Effector memory CD8-positive, alpha-beta T cell (primary cell): ENCODE measurements at regions not wholly inside any gene's neighbourhood (a gene's known extent, or its start where the extent isn't known, plus 50 kb on each side); places are given as distances from the start of the nearest gene placed in this dataset.
"Not testable (repeated sequence)": the region's sequence is repeated elsewhere in the genome, so short reads cannot be mapped to it uniquely, and the experiment has no call there.

Experiments used
- ATAC-seq: fragments of 150-1000 bp; cut with Tn5 transposase; replicated peaks from 2 replicates; pipeline ENCODE4 v1.10.0; 2021; ENCODE audit warnings: mild to moderate bottlenecking, moderate library complexity
- DNase-seq, 3 experiments: peaks; one replicate each; pipeline ENCODE4 v3.0.0; 2021
- H3K27ac Mint-ChIP-seq, 2 donors: one replicate each; pipeline ENCODE4 v1.8.0; 2022; ENCODE audit warnings: mild to moderate bottlenecking in 2 of 2, mixed read lengths in 2 of 2, moderate library complexity in 2 of 2
- H3K27me3 Mint-ChIP-seq, 2 donors: one replicate each; pipeline ENCODE4 v1.8.0; 2022; ENCODE audit warnings: mixed read lengths in 2 of 2
- H3K36me3 Mint-ChIP-seq: one replicate; pipeline ENCODE4 v1.8.0; 2022; ENCODE audit warnings: mild to moderate bottlenecking, moderate library complexity, mixed read lengths; ENCODE audit not compliant: insufficient read depth
- H3K4me1 Mint-ChIP-seq, 2 donors: one replicate each; pipeline ENCODE4 v1.8.0; 2022; ENCODE audit warnings: low read depth in 2 of 2, mixed read lengths in 2 of 2
- H3K4me3 Mint-ChIP-seq, 2 donors: one replicate each; pipeline ENCODE4 v1.8.0; 2022; ENCODE audit warnings: mild to moderate bottlenecking in 2 of 2, mixed read lengths in 2 of 2, moderate library complexity in 2 of 2
- H3K9me3 Mint-ChIP-seq, 2 donors: one replicate each; pipeline ENCODE4 v1.8.0; 2022; ENCODE audit warnings: mixed read lengths in 2 of 2

- not testable (repeated sequence) for H3K27me3 Mint-ChIP-seq, ATAC-seq, DNase-seq, H3K4me3 Mint-ChIP-seq, H3K27ac Mint-ChIP-seq, H3K36me3 Mint-ChIP-seq, H3K4me1 Mint-ChIP-seq, H3K9me3 Mint-ChIP-seq
Measured at GRCh38 chr14:19216480-19216879, 217.7 kb downstream of the POTEG start.

GRCh38 chr14:19219423-19219822 is 214.7 kb downstream of the POTEG start:
- not testable (repeated sequence) for H3K27ac Mint-ChIP-seq, H3K9me3 Mint-ChIP-seq, H3K36me3 Mint-ChIP-seq, DNase-seq, H3K4me1 Mint-ChIP-seq, H3K4me3 Mint-ChIP-seq, H3K27me3 Mint-ChIP-seq, ATAC-seq

GRCh38 chr14:19231421-19231820 is 202.7 kb downstream of the POTEG start:
- not testable (repeated sequence) for H3K27me3 Mint-ChIP-seq, H3K9me3 Mint-ChIP-seq, DNase-seq, H3K36me3 Mint-ChIP-seq, H3K4me3 Mint-ChIP-seq, H3K4me1 Mint-ChIP-seq, H3K27ac Mint-ChIP-seq, ATAC-seq

- not testable (repeated sequence) for H3K4me1 Mint-ChIP-seq, ATAC-seq, DNase-seq, H3K9me3 Mint-ChIP-seq, H3K27me3 Mint-ChIP-seq, H3K4me3 Mint-ChIP-seq, H3K36me3 Mint-ChIP-seq, H3K27ac Mint-ChIP-seq
Measured at GRCh38 chr14:19234059-19234458, 200.1 kb downstream of the POTEG start.

- not testable (repeated sequence) for H3K27ac Mint-ChIP-seq, DNase-seq, H3K27me3 Mint-ChIP-seq, H3K9me3 Mint-ChIP-seq, ATAC-seq, H3K4me1 Mint-ChIP-seq, H3K36me3 Mint-ChIP-seq, H3K4me3 Mint-ChIP-seq
Measured at GRCh38 chr14:19237656-19238055, 196.5 kb downstream of the POTEG start.

GRCh38 chr14:19238584-19238983 is 195.6 kb downstream of the POTEG start:
- not testable (repeated sequence) for ATAC-seq, H3K4me3 Mint-ChIP-seq, DNase-seq, H3K9me3 Mint-ChIP-seq, H3K36me3 Mint-ChIP-seq, H3K4me1 Mint-ChIP-seq, H3K27me3 Mint-ChIP-seq, H3K27ac Mint-ChIP-seq

GRCh38 chr14:19239981-19240380 is 194.2 kb downstream of the POTEG start:
- ATAC-seq, H3K4me1 Mint-ChIP-seq, H3K4me3 Mint-ChIP-seq: not testable (repeated sequence)

GRCh38 chr14:19240387-19240786 is 193.8 kb downstream of the POTEG start:
- not testable (repeated sequence) for H3K27ac Mint-ChIP-seq, H3K4me3 Mint-ChIP-seq, H3K27me3 Mint-ChIP-seq, DNase-seq, ATAC-seq, H3K36me3 Mint-ChIP-seq, H3K4me1 Mint-ChIP-seq, H3K9me3 Mint-ChIP-seq

More at GRCh38 chr14:19239981-19240380, 194.2 kb downstream of the POTEG start:
- H3K9me3 Mint-ChIP-seq, DNase-seq, H3K36me3 Mint-ChIP-seq, H3K27ac Mint-ChIP-seq, H3K27me3 Mint-ChIP-seq: not testable (repeated sequence)

- not testable (repeated sequence) for H3K36me3 Mint-ChIP-seq, H3K4me3 Mint-ChIP-seq, H3K27me3 Mint-ChIP-seq, H3K9me3 Mint-ChIP-seq, DNase-seq, H3K4me1 Mint-ChIP-seq, H3K27ac Mint-ChIP-seq, ATAC-seq
Measured at GRCh38 chr14:19241451-19241850, 192.7 kb downstream of the POTEG start.

GRCh38 chr14:19242529-19242928 is 191.6 kb downstream of the POTEG start:
- H3K4me1 Mint-ChIP-seq, ATAC-seq, H3K36me3 Mint-ChIP-seq, DNase-seq, H3K4me3 Mint-ChIP-seq, H3K27me3 Mint-ChIP-seq, H3K9me3 Mint-ChIP-seq, H3K27ac Mint-ChIP-seq: not testable (repeated sequence)

- DNase-seq, H3K27me3 Mint-ChIP-seq, H3K36me3 Mint-ChIP-seq, H3K4me1 Mint-ChIP-seq, ATAC-seq, H3K27ac Mint-ChIP-seq, H3K9me3 Mint-ChIP-seq, H3K4me3 Mint-ChIP-seq: not testable (repeated sequence)
Measured at GRCh38 chr14:19266908-19267307, 167.2 kb downstream of the POTEG start.

GRCh38 chr14:19267636-19268035 is 166.5 kb downstream of the POTEG start:
- H3K4me1 Mint-ChIP-seq, ATAC-seq, DNase-seq, H3K4me3 Mint-ChIP-seq, H3K27me3 Mint-ChIP-seq, H3K9me3 Mint-ChIP-seq, H3K36me3 Mint-ChIP-seq, H3K27ac Mint-ChIP-seq: not testable (repeated sequence)

GRCh38 chr14:19268047-19268627 is 166.0 kb downstream of the POTEG start:
- ATAC-seq, H3K36me3 Mint-ChIP-seq, DNase-seq, H3K9me3 Mint-ChIP-seq, H3K27me3 Mint-ChIP-seq, H3K27ac Mint-ChIP-seq, H3K4me1 Mint-ChIP-seq, H3K4me3 Mint-ChIP-seq: not testable (repeated sequence)

- not testable (repeated sequence) for H3K4me1 Mint-ChIP-seq, DNase-seq, H3K27me3 Mint-ChIP-seq, H3K27ac Mint-ChIP-seq, ATAC-seq, H3K4me3 Mint-ChIP-seq, H3K9me3 Mint-ChIP-seq, H3K36me3 Mint-ChIP-seq
Measured at GRCh38 chr14:19272235-19272634, 161.9 kb downstream of the POTEG start.

GRCh38 chr14:19289669-19290068 is 144.5 kb downstream of the POTEG start:
- not testable (repeated sequence) for ATAC-seq, H3K27me3 Mint-ChIP-seq, H3K4me3 Mint-ChIP-seq, H3K9me3 Mint-ChIP-seq, H3K4me1 Mint-ChIP-seq, H3K36me3 Mint-ChIP-seq, DNase-seq, H3K27ac Mint-ChIP-seq
